ENCODE measurements at regions not wholly inside any gene's neighbourhood (a gene's known extent, or its start where the extent isn't known, plus 50 kb on each side); places are given as distances from the start of the nearest gene placed in this dataset.

GRCh38 chr6:166851426-166851825 lies 104.9 kb downstream of the RNASET2 start:
- TF ChIP-seq EZH2phosphoT487 (IDR thresholded peaks at IDR 0.05; ENCODE audit: borderline replicate concordance) (no peak), CTCF (conservative IDR thresholded peaks at IDR 0.05; ENCODE audit: low read length) (no peak)
- no peak overlapping the region for H3K4me2 ChIP-seq (ENCODE audit: low read depth, low read length, poor library complexity, severe bottlenecking)

GRCh38 chr6:166850677-166851076 lies 105.7 kb downstream of the RNASET2 start:
- H2AFZ ChIP-seq (ENCODE audit: low read length), result no peak overlapping the region
- no peaks in the 10 kb centered on the region for H3K9me2 ChIP-seq (replicated peaks; ENCODE audit: low read depth, low read length)
- H3K79me2 ChIP-seq (ENCODE audit: insufficient read depth, low read length), result no peaks in the 10 kb centered on the region
- no peak overlapping the region for H3K4me3 ChIP-seq (ENCODE audit: low read length, poor library complexity, severe bottlenecking)
- H3K9ac ChIP-seq (ENCODE audit: low read depth, low read length, poor library complexity, severe bottlenecking), result no peak overlapping the region
- H3K4me2 ChIP-seq (ENCODE audit: low read depth, low read length, poor library complexity, severe bottlenecking), result no peak overlapping the region
- no peaks in the 10 kb centered on the region for H3K9me3 ChIP-seq (ENCODE audit: insufficient read depth, low read depth, low read length)
- no peaks in the 10 kb centered on the region for H3F3A ChIP-seq (ENCODE audit: low read depth)
- H3K36me3 ChIP-seq (ENCODE audit: insufficient read depth, low read length), result no peaks in the 10 kb centered on the region
- TF ChIP-seq EZH2phosphoT487 (IDR thresholded peaks at IDR 0.05; ENCODE audit: borderline replicate concordance), result no peak
- TF ChIP-seq CTCF (conservative IDR thresholded peaks at IDR 0.05; ENCODE audit: low read length), result no peak
- no peaks in the 10 kb centered on the region for H3K4me1 ChIP-seq (ENCODE audit: insufficient read depth, low read length, poor library complexity, severe bottlenecking)
- no peaks in the 10 kb centered on the region for H4K20me1 ChIP-seq (ENCODE audit: insufficient read depth, low read length, poor library complexity, severe bottlenecking)
- H3K27me3 ChIP-seq (ENCODE audit: insufficient read depth, low read length, poor library complexity, severe bottlenecking), result no peaks in the 10 kb centered on the region

More at GRCh38 chr6:166851426-166851825, 104.9 kb downstream of the RNASET2 start:
- H3K9me2 ChIP-seq (replicated peaks; ENCODE audit: low read depth, low read length), result no peaks in the 10 kb centered on the region
- H2AFZ ChIP-seq (ENCODE audit: low read length), result no peak overlapping the region
- no peaks in the 10 kb centered on the region for H3K4me1 ChIP-seq (ENCODE audit: insufficient read depth, low read length, poor library complexity, severe bottlenecking)
- H3K79me2 ChIP-seq (ENCODE audit: insufficient read depth, low read length), result no peaks in the 10 kb centered on the region
- no peaks in the 10 kb centered on the region for H3K36me3 ChIP-seq (ENCODE audit: insufficient read depth, low read length)
- no peaks in the 10 kb centered on the region for H4K20me1 ChIP-seq (ENCODE audit: insufficient read depth, low read length, poor library complexity, severe bottlenecking)
- no peaks in the 10 kb centered on the region for H3K9me3 ChIP-seq (ENCODE audit: insufficient read depth, low read depth, low read length)
- no peaks in the 10 kb centered on the region for H3F3A ChIP-seq (ENCODE audit: low read depth)
- H3K27me3 ChIP-seq (ENCODE audit: insufficient read depth, low read length, poor library complexity, severe bottlenecking), result no peaks in the 10 kb centered on the region
- no peak overlapping the region for H3K4me3 ChIP-seq (ENCODE audit: low read length, poor library complexity, severe bottlenecking)
- no peak overlapping the region for H3K9ac ChIP-seq (ENCODE audit: low read depth, low read length, poor library complexity, severe bottlenecking)

GRCh38 chr6:166849749-166850183 lies 106.6 kb downstream of the RNASET2 start:
- Histone ChIP-seq H3K9me2 (replicated peaks; ENCODE audit: low read depth, low read length) (no peaks in the 10 kb centered on the region), H3K9me3 (ENCODE audit: insufficient read depth, low read depth, low read length) (no peaks in the 10 kb centered on the region), H2AFZ (ENCODE audit: low read length) (no peak overlapping the region), H3K9ac (ENCODE audit: low read depth, low read length, poor library complexity, severe bottlenecking) (no peak overlapping the region), H3K36me3 (ENCODE audit: insufficient read depth, low read length) (no peaks in the 10 kb centered on the region), H3K79me2 (ENCODE audit: insufficient read depth, low read length) (no peaks in the 10 kb centered on the region), H4K20me1 (ENCODE audit: insufficient read depth, low read length, poor library complexity, severe bottlenecking) (no peaks in the 10 kb centered on the region), H3K4me3 (ENCODE audit: low read length, poor library complexity, severe bottlenecking) (no peak overlapping the region), H3K27me3 (ENCODE audit: insufficient read depth, low read length, poor library complexity, severe bottlenecking) (no peaks in the 10 kb centered on the region), H3K4me1 (ENCODE audit: insufficient read depth, low read length, poor library complexity, severe bottlenecking) (no peaks in the 10 kb centered on the region), H3K4me2 (ENCODE audit: low read depth, low read length, poor library complexity, severe bottlenecking) (no peak overlapping the region), H3F3A (ENCODE audit: low read depth) (no peaks in the 10 kb centered on the region)
- TF ChIP-seq EZH2phosphoT487 (IDR thresholded peaks at IDR 0.05; ENCODE audit: borderline replicate concordance) (no peak), CTCF (conservative IDR thresholded peaks at IDR 0.05; ENCODE audit: low read length) (no peak)

Measured in Loucy (cell line).